Mucosa of rectum (tissue), 2 donors: ENCODE measurements at regions not wholly inside any gene's neighbourhood (a gene's known extent, or its start where the extent isn't known, plus 50 kb on each side); places are given as distances from the start of the nearest gene placed in this dataset.
A peak's percentile ranks its signal among the peaks of the same experiment; 100 is the strongest.
"Not testable (repeated sequence)": the region's sequence is repeated elsewhere in the genome, so short reads cannot be mapped to it uniquely, and the experiment has no call there.

Experiments
- H3K27ac ChIP-seq, 2 donors: one replicate each; pipeline ENCODE4 v1.7.0; 2013; ENCODE audit warnings: inconsistent platforms in 2 of 2, low read depth in 2 of 2, low read length in 2 of 2
- H3K27me3 ChIP-seq, 2 donors: one replicate each; pipeline ENCODE4 v1.7.0; 2013; ENCODE audit warnings: low read length in 2 of 2; ENCODE audit not compliant: control insufficient read depth in 2 of 2, insufficient read depth in 2 of 2
- H3K36me3 ChIP-seq, 2 donors: one replicate each; pipeline ENCODE4 v1.7.0; 2013; ENCODE audit warnings: low read length in 2 of 2; ENCODE audit not compliant: control insufficient read depth in 2 of 2, insufficient read depth in 2 of 2
- H3K4me1 ChIP-seq, 2 donors: one replicate each; pipeline ENCODE4 v1.7.0; 2013; ENCODE audit warnings: low read length in 2 of 2, mild to moderate bottlenecking in 1 of 2; ENCODE audit not compliant: control insufficient read depth in 2 of 2, insufficient read depth in 2 of 2
- H3K4me3 ChIP-seq, 2 donors: one replicate each; pipeline ENCODE4 v1.7.0; 2013; ENCODE audit warnings: low read length in 2 of 2
- H3K9ac ChIP-seq, 2 donors: one replicate each; pipeline ENCODE4 v1.7.0; 2013; ENCODE audit warnings: low read length in 2 of 2, low read depth in 1 of 2, mild to moderate bottlenecking in 1 of 2
- H3K9me3 ChIP-seq, 2 donors: one replicate each; pipeline ENCODE4 v1.7.0; 2013; ENCODE audit warnings: low read length in 2 of 2; ENCODE audit not compliant: control insufficient read depth in 2 of 2
- donor health status: healthy.
- donor health status: Normal muscosa, but diverticular disease.

DNA sequence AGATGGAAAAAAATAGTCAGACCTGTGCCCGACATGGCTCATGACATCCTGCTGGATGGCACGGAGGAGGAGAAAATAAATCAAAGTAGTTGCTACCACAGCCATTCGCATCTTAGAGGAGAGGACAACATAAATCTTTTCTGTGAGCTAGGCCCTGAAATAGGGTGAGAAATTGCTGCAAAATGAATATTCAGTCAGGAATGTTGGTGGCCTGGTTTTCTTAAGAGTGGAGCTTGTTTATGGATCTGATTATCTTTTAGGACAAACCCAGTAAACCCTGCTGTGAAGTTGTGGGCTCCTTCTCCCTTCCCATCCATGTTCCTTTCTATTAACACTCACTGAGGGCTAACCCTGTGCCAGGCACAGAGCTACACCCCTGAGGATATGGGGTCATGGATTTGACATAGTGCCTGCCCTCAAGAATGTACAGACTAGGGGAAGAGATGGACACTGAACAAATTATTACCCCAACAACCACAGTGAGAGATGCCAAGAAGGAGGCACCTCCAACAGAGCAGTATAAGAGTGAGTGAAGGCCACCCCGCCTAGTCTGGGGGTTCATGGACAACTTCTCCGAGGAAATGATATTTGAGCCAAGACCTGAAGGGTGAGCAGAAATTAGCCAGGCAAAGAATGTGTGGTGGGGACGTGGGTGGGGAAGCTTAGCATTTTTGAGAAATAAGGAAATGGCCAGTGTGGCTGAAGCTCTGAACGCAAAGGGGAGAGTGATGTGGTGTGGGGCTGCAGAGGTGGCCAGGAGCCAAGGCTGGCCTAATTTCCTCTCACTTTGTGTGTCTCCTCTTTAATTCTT lies 68.9 kb upstream of the ARL8B start:
- Histone ChIP-seq H3K4me3 (no peak overlapping the region), H3K4me1 (no peaks in the 10 kb centered on the region), H3K36me3 (no peaks in the 10 kb centered on the region), H3K9ac (no peak overlapping the region), H3K27me3 (no peaks in the 10 kb centered on the region), H3K9me3 (no peaks in the 10 kb centered on the region), H3K27ac (no peak overlapping the region)

DNA sequence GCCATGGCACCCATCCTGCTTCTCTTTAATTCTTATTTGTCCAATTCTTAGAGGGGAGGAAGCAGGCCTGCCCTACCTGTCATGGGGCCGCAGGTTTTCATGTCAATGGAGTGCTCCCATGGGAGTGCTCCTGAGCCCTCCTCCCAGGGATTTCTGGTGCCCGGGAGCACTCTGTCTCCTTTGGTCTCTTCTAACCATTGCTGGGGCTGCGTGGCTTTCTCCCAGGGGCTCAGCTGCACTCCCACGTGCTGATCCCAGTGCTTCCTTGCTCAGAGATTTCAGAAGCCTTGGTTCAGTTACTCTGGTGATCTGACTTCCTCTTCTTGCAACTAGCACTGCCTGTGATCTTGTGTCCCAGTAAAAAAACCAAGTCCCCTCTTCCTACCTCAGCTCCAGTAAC lies 68.0 kb upstream of the ARL8B start:
- Histone ChIP-seq H3K4me1 (no peaks in the 10 kb centered on the region), H3K36me3 (no peaks in the 10 kb centered on the region), H3K27me3 (no peaks in the 10 kb centered on the region), H3K4me3 (no peak overlapping the region), H3K27ac (no peak overlapping the region), H3K9me3 (no peaks in the 10 kb centered on the region), H3K9ac (no peak overlapping the region)

DNA sequence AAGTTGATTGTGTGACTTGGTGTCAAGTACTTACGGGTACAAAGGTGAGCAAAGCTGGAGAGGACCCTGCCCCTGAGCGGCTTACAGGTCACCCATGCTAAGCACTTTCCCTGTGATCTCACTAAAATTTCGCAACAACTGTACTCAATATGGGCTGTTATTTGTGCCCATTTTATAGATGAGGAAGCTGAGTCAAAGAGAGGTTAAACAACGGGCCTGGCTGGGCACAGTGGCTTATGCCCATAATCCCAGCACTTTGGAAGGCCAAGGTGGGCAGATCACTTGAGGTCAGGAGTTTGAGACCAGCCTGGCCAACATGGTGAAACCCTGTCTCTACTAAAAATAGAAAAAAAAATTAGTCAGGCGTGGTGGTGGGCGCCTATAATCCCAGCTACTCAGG lies 67.5 kb upstream of the ARL8B start:
- not testable (repeated sequence) for H3K27me3 ChIP-seq, H3K4me1 ChIP-seq, H3K9me3 ChIP-seq, H3K4me3 ChIP-seq, H3K27ac ChIP-seq, H3K36me3 ChIP-seq, H3K9ac ChIP-seq

DNA sequence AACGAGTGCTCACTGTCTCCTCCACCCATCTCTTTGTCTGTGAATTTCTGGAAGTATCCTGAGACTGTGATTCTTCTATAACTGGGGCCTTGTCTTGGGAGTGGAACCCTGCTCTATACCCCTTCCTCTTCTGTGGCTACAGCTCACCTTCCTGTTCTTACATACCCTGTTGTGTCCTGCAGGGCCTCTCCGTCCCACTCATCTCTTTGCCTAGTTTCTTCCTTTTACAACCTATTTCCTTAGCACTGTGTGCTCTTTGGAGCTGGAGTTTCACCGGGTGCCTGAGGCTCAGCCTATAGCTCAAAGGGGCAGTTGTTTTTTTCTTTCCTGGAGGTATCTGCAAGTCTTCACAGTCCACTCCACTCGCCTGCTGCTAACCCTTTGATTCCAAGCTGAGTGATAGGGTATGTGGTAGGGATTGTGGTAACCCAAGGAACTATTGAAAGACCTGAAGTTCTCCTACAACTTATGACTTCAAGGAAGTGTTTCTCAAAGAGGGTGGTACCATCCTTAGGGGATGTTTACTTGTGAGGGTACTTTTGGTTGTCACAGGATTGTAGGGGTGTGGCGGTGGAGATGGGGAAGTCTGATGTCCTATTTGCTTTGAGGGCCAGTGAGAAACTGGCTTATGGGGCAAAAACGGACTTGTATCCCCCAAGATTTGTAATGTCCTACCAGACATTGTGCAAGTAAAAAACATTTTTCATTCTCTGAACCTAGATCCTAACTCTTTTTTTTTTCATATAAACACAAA lies 66.6 kb upstream of the ARL8B start:
- Histone ChIP-seq H3K27ac (no peak overlapping the region), H3K27me3 (no peaks in the 10 kb centered on the region), H3K9ac (peak overlapping the region in 1 of 2 donors; percentile 15), H3K36me3 (no peaks in the 10 kb centered on the region), H3K9me3 (no peaks in the 10 kb centered on the region), H3K4me1 (no peaks in the 10 kb centered on the region), H3K4me3 (no peak overlapping the region)

DNA sequence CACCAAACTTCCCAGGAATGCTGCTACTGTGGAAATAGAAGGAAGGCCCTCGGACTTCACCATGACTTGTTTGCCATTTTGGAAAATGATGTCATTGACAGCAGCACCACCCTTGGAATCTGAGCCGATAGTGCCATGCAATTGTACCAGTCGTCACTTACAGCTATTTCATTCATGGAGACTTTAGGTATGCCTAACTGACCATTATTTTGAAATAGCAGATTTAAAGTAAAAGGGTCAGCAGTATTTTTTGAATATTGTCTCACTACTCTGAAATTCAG lies 66.0 kb upstream of the ARL8B start:
- Histone ChIP-seq H3K27me3 (no peaks in the 10 kb centered on the region), H3K9ac (no peak overlapping the region), H3K36me3 (no peaks in the 10 kb centered on the region), H3K4me3 (no peak overlapping the region), H3K27ac (no peak overlapping the region), H3K9me3 (no peaks in the 10 kb centered on the region), H3K4me1 (no peaks in the 10 kb centered on the region)

DNA sequence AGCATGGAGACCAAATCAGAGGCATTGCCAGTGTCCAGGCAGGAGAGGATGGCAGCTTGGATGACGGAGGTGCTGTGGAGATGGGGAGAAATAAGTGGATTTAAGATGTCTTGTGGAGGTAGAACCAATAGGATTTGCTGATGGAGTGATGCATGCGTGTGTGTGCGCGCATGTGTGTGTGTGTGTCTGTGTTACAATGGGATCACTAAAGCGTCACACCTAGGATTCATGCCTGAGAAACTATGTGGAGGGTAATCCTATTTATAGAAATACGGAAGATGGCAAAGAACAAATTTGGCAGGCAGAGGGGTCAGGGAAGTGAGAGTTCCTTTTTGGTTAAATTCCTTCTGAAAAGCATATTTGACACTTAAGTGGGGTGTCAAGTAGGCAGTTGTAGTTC lies 64.8 kb upstream of the ARL8B start:
- no peaks in the 10 kb centered on the region for H3K9me3 ChIP-seq
- H3K27ac ChIP-seq, result no peak overlapping the region
- H3K4me1 ChIP-seq, result no peaks in the 10 kb centered on the region
- H3K36me3 ChIP-seq, result no peaks in the 10 kb centered on the region
- no peak overlapping the region for H3K4me3 ChIP-seq
- no peaks in the 10 kb centered on the region for H3K27me3 ChIP-seq
- no peak overlapping the region for H3K9ac ChIP-seq

DNA sequence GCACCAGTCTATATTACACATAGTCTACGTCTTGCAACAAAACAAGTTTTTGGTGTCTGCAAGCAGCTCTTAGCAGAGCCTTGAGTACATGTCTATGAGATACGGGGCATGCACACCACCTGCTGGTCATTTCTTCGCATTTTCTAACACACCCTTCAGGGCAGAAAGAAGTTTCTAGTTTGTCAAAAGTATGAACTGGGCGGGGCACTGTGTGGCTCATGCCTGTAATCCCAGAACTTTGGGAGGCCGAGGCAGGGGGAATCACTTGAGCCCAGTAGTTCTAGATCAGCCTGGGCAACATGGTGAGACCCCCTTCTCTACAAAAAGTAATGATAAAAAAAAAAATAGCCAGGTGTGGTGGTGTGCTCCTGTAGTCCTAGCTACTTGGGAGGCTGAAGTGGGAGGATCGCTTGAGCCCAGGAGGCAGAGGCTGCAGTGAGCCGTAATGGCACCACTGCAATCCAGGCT lies 64.2 kb upstream of the ARL8B start:
- H3K36me3 ChIP-seq, result no peaks in the 10 kb centered on the region
- no peaks in the 10 kb centered on the region for H3K4me1 ChIP-seq
- H3K9me3 ChIP-seq, result no peaks in the 10 kb centered on the region
- H3K27me3 ChIP-seq, result no peaks in the 10 kb centered on the region
- H3K9ac ChIP-seq, result no peak overlapping the region
- H3K4me3 ChIP-seq, result no peak overlapping the region
- H3K27ac ChIP-seq, result no peak overlapping the region

DNA sequence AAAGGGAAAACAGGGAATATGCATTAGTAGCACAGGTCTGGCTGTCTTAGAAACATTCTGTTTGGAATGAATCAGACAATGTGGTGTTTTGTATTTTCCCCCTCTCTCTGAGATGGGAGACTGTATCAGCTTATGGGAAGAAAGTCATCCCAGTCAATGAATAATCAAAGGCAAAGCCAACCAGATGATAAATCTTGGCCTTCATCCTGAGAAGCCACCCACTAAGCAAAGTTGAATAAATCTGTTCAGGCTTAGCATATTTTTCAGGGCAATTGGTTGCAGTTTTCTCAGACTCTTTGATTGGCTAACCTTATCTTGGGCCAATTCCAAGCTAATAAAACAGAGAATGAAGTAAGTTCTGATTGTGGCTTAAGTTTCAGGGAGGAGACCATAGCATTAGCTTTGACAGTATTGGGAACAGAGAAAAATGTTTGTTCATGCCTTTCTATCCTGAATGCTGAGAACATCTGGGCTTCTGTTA lies 63.6 kb upstream of the ARL8B start:
- no peaks in the 10 kb centered on the region for H3K36me3 ChIP-seq
- H3K4me1 ChIP-seq, result no peaks in the 10 kb centered on the region
- no peak overlapping the region for H3K9ac ChIP-seq
- no peaks in the 10 kb centered on the region for H3K27me3 ChIP-seq
- H3K9me3 ChIP-seq, result no peaks in the 10 kb centered on the region
- H3K27ac ChIP-seq, result peak overlapping the region in 1 of 2 donors; percentile 9
- no peak overlapping the region for H3K4me3 ChIP-seq

DNA sequence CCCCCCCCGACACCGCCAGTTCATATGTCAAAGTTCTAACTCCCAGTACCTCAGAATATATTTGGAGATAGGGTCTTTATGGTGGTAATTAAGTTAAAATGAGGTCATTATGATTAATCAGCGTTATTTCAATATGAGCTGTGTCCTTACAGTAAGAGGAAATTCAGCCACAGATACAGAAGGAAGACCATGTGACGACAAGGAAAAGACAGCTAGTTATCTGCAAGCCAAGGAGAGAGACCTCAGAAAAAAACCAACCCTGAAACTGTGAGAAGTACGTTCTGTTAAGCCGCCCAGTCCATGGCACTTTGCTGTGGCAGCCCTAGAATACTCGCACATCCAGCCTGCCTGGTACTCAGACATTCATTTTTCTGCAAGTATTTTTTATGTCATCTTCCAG lies 62.3 kb upstream of the ARL8B start:
- Histone ChIP-seq H3K27me3 (no peaks in the 10 kb centered on the region), H3K27ac (no peak overlapping the region), H3K9me3 (no peaks in the 10 kb centered on the region), H3K4me1 (no peaks in the 10 kb centered on the region), H3K4me3 (no peak overlapping the region), H3K36me3 (no peaks in the 10 kb centered on the region), H3K9ac (no peak overlapping the region)

DNA sequence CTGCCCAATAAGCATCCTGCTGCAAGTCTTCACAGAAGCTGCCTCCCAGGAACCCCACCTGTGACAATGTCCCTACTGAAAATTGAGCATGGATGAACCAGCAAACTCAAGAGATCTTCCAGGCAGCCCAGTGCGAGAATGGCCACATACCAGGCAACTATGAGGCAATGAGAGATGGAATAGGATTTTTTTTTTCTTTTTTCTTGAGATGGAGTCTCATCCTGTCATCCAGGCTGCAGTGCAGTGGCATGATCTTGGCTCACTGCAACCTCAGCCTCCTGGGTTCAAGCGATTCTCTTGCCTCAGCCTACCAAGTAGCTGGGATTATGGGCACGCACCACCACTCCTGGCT lies 60.9 kb upstream of the ARL8B start:
- Histone ChIP-seq H3K9ac (no peak overlapping the region), H3K27ac (no peak overlapping the region), H3K4me3 (no peak overlapping the region), H3K9me3 (no peaks in the 10 kb centered on the region), H3K4me1 (no peaks in the 10 kb centered on the region), H3K27me3 (no peaks in the 10 kb centered on the region), H3K36me3 (no peaks in the 10 kb centered on the region)
